GM10266 (cell line): ENCODE measurements at regions not wholly inside any gene's neighbourhood (a gene's known extent, or its start where the extent isn't known, plus 50 kb on each side); places are given as distances from the start of the nearest gene placed in this dataset.

ENCODE experiments used
- DNase-seq: peaks from one replicate; pipeline ENCODE4 v3.0.0; 2012; ENCODE audit errors: extremely low spot score
- TF ChIP-seq, protein P1 (sequence below): IDR thresholded peaks from 2 replicates; pipeline ENCODE4 v1.5.1; 2012; ENCODE audit warnings: mild to moderate bottlenecking, low read depth; ENCODE audit not compliant: control insufficient read depth, insufficient read depth; ENCODE audit errors: missing control alignments

DNA sequence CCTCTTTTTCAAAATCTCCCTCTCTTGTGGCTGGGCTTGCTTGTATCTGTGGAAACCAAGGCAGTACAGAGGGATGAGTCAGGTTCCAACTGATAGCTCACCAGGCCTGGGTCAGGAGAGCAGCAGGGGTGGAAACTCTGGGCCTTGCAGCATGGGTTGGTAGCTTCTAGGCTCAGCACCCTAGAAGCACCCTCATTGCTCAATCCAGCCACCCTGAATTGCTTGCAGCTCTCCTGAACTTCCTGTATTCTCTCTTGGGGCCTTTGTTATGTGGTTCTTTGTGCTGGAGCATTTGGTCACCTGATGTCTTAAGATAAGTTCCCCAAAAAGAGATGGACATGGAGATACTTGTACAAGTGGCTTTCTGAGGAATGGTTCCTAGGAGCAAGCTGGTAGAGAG lies 169.4 kb downstream of the IRX5 start:
- TF ChIP-seq, protein P1, sequence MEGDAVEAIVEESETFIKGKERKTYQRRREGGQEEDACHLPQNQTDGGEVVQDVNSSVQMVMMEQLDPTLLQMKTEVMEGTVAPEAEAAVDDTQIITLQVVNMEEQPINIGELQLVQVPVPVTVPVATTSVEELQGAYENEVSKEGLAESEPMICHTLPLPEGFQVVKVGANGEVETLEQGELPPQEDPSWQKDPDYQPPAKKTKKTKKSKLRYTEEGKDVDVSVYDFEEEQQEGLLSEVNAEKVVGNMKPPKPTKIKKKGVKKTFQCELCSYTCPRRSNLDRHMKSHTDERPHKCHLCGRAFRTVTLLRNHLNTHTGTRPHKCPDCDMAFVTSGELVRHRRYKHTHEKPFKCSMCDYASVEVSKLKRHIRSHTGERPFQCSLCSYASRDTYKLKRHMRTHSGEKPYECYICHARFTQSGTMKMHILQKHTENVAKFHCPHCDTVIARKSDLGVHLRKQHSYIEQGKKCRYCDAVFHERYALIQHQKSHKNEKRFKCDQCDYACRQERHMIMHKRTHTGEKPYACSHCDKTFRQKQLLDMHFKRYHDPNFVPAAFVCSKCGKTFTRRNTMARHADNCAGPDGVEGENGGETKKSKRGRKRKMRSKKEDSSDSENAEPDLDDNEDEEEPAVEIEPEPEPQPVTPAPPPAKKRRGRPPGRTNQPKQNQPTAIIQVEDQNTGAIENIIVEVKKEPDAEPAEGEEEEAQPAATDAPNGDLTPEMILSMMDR, result no peak

DNA sequence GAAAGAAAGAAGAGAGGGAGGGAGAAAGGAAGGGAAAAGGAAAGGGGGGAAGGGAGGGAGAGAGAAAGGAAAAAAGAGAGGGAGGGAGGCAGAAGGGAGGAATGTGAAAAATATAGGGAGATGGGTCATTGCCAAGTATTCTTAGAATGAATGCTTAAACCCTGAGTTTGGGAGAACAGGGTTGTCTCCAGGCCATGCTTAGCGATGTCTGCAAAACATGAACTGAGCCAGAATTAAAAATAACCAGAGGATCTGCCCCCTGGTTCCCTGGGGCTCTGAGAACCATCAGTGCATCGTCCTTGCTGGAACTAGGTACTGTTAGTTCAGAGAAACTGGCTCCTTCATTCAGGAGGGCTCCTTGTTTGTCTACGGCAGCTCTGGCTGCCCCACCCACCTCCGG lies 170.4 kb downstream of the IRX5 start:
- no peak for DNase-seq
- TF ChIP-seq, protein P1, result no peak

More for the DNA sequence above, 169.4 kb downstream of the IRX5 start:
- DNase-seq, result no peak

DNA sequence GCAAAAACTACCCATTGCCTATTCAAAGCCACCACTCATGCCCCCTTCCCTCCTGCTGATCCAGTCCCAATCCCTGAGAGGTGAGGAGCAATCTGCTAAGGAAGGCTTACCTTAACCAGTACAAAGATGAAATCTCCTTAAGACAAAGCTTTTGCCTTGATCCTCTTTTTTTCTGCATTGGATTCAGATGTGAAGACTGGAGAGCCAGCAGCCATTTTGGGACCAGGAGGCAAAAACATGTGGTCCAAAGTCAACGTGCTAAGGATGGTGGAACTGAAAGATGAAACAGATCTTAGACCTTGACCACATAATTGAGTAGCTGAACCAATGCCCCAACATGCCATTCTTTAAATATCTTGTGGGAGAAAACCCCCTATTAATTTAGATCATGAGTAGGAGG lies 171.4 kb downstream of the IRX5 start:
- TF ChIP-seq, protein P1, result no peak
- DNase-seq, result no peak

DNA sequence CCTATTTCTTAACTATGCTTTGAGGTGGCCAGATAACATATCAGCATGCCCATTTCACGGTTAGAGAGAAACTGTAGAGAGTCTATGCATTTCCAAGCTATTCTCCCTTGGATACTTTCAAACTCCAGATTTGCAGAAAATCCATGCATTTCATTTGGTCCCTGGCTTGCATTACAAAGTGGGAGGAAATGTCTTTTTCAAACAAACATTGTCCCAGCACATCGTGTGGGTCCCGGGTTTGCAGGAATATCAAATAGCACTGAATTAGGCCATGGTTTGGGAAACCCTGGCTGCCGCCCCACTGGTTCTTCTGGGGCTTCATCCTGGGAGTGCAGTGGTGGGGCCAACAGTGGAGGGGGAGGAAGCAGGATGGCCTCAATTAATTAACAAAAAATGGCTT lies 171.9 kb downstream of the IRX5 start:
- TF ChIP-seq, protein P1, result no peak
- no peak for DNase-seq

DNA sequence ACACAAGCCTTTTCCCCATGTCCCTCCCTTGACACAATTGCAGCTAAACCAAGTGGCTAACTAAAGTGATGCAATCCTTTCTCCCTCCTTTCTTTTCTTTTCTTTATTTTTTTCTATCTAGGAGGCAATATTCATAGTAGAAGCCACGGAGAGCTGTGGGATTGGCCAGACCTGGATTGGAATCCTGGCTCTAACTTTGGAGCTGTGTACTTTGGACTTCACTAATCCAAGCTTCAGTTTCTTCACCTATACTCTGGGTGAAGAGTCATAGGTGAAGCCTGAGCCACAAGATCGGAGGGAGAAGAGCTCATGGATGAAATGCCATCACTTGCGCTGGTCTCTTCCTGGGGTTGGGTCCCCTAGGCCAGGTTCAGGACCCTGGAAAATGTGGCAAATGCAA lies 177.2 kb downstream of the IRX5 start:
- TF ChIP-seq, protein P1, result no peak
- DNase-seq, result no peak

DNA sequence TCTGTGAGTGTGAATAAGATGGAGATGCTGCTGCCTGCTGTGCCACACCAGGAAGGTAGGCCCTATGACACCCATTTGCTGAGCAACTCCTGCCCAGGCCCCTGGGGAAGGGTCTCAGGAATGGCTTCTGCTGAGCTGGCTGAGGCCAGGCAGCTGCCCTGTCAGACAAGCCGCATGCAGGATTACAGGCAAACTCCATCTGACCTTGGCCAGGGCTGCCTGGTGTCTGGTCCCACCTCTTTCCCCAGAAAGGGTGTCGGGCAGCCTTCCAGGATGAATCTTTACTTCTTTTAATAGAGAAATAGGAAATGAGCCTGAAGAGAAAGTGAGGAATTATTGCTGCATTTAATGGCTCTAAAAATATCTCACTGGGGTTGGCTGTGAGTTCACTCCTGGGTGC lies 182.5 kb downstream of the IRX5 start:
- TF ChIP-seq, protein P1, result no peak
- no peak for DNase-seq

DNA sequence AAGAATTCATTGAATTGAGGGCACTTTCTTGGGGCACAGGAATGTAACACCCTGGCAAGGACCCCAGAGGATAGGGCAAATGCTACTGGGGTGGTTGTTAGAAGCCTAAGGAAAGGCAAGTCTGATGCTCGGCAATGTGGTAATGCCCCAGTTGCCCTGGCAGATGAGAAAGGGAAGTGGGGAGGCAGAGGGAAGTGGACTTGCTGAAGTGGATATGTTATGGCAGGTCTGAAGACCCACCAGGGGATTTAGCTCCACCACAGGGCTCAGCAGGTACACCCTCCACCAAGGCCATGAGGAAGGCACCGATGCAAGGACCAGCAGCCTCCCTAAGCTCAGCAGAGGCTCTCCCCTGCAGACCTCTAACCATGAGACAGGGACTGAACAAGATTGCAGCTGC lies 184.8 kb downstream of the IRX5 start:
- TF ChIP-seq, protein P1, result no peak

More for the DNA sequence above, 184.8 kb downstream of the IRX5 start:
- DNase-seq, result no peak
